ENCODE measurements at regions not wholly inside any gene's neighbourhood (a gene's known extent, or its start where the extent isn't known, plus 50 kb on each side); places are given as distances from the start of the nearest gene placed in this dataset.
"Not testable (repeated sequence)": the region's sequence is repeated elsewhere in the genome, so short reads cannot be mapped to it uniquely, and the experiment has no call there.

GRCh38 chr1:191519519-191519918 lies 638.7 kb upstream of the RGS18 start:
- Histone ChIP-seq H3K27ac (ENCODE audit: low read length) (no peak overlapping the region), H2AFZ (ENCODE audit: low read depth, low read length) (no peak overlapping the region), H3K9ac (ENCODE audit: low read depth, low read length) (no peak overlapping the region), H3K4me2 (ENCODE audit: insufficient read depth, low read length) (no peak overlapping the region), H3K4me3 (ENCODE audit: low read depth in 1 of 2, low read length in 2 of 2) (no peak overlapping the region), H3K79me2 (ENCODE audit: insufficient read depth, low read length) (no peaks in the 10 kb centered on the region), H3K36me3 (ENCODE audit: insufficient read depth, low read length) (no peaks in the 10 kb centered on the region), H3K9me3 (ENCODE audit: insufficient read depth, low read length, severe bottlenecking) (no peaks in the 10 kb centered on the region), H3K27me3 (ENCODE audit: insufficient read depth, low read length, poor library complexity) (no peaks in the 10 kb centered on the region), H3K4me1 (ENCODE audit: insufficient read depth, low read length) (no peaks in the 10 kb centered on the region), H4K20me1 (ENCODE audit: insufficient read depth, low read length) (no peaks in the 10 kb centered on the region)
- TF ChIP-seq EZH2 (IDR thresholded peaks at IDR 0.05; ENCODE audit: borderline replicate concordance, low read depth, low read length, severe bottlenecking) (no peak), CTCF (IDR thresholded peaks at IDR 0.05; ENCODE audit: borderline replicate concordance, extremely low read depth, low read length, poor library complexity, severe bottlenecking) (no peak)
- no peak for ATAC-seq (ENCODE audit: insufficient read depth, low read depth)
- no peak for DNase-seq

GRCh38 chr1:191520345-191520744 lies 637.9 kb upstream of the RGS18 start:
- no peak for DNase-seq
- Histone ChIP-seq H2AFZ (ENCODE audit: low read depth, low read length) (peak overlapping the region; percentile 43), H3K4me1 (ENCODE audit: insufficient read depth, low read length) (no peaks in the 10 kb centered on the region), H3K9ac (ENCODE audit: low read depth, low read length) (no peak overlapping the region), H3K27me3 (ENCODE audit: insufficient read depth, low read length, poor library complexity) (no peaks in the 10 kb centered on the region), H3K36me3 (ENCODE audit: insufficient read depth, low read length) (no peaks in the 10 kb centered on the region), H3K4me2 (ENCODE audit: insufficient read depth, low read length) (no peak overlapping the region), H3K27ac (ENCODE audit: low read length) (no peak overlapping the region), H3K9me3 (ENCODE audit: insufficient read depth, low read length, severe bottlenecking) (no peaks in the 10 kb centered on the region), H4K20me1 (ENCODE audit: insufficient read depth, low read length) (no peaks in the 10 kb centered on the region), H3K4me3 (ENCODE audit: low read depth in 1 of 2, low read length in 2 of 2) (no peak overlapping the region), H3K79me2 (ENCODE audit: insufficient read depth, low read length) (no peaks in the 10 kb centered on the region)
- ATAC-seq (ENCODE audit: insufficient read depth, low read depth), result no peak
- TF ChIP-seq CTCF (IDR thresholded peaks at IDR 0.05; ENCODE audit: borderline replicate concordance, extremely low read depth, low read length, poor library complexity, severe bottlenecking) (no peak), EZH2 (IDR thresholded peaks at IDR 0.05; ENCODE audit: borderline replicate concordance, low read depth, low read length, severe bottlenecking) (no peak)

- H4K20me1 ChIP-seq (ENCODE audit: insufficient read depth, low read length); DNase-seq; H3K4me1 ChIP-seq (ENCODE audit: insufficient read depth, low read length); H3K27ac ChIP-seq (ENCODE audit: low read length); H3K4me2 ChIP-seq (ENCODE audit: insufficient read depth, low read length); H3K4me3 ChIP-seq (ENCODE audit: low read depth in 1 of 2, low read length in 2 of 2); H3K27me3 ChIP-seq (ENCODE audit: insufficient read depth, low read length, poor library complexity); H3K9ac ChIP-seq (ENCODE audit: low read depth, low read length); H3K79me2 ChIP-seq (ENCODE audit: insufficient read depth, low read length); H3K36me3 ChIP-seq (ENCODE audit: insufficient read depth, low read length); ATAC-seq (ENCODE audit: insufficient read depth, low read depth); H2AFZ ChIP-seq (ENCODE audit: low read depth, low read length); H3K9me3 ChIP-seq (ENCODE audit: insufficient read depth, low read length, severe bottlenecking): not testable (repeated sequence)
These were observed 632.3 kb upstream of the RGS18 start for GRCh38 chr1:191525944-191526343.

GRCh38 chr1:191528275-191528674 lies 630.0 kb upstream of the RGS18 start:
- H3K27me3 ChIP-seq (ENCODE audit: insufficient read depth, low read length, poor library complexity), result no peaks in the 10 kb centered on the region
- H3K9me3 ChIP-seq (ENCODE audit: insufficient read depth, low read length, severe bottlenecking), result no peaks in the 10 kb centered on the region
- H3K27ac ChIP-seq (ENCODE audit: low read length), result no peak overlapping the region
- no peak overlapping the region for H3K4me2 ChIP-seq (ENCODE audit: insufficient read depth, low read length)
- ATAC-seq (ENCODE audit: insufficient read depth, low read depth) (no peak), DNase-seq (no peak)
- no peak overlapping the region for H3K4me3 ChIP-seq (ENCODE audit: low read depth in 1 of 2, low read length in 2 of 2)
- H3K79me2 ChIP-seq (ENCODE audit: insufficient read depth, low read length), result no peaks in the 10 kb centered on the region
- no peaks in the 10 kb centered on the region for H4K20me1 ChIP-seq (ENCODE audit: insufficient read depth, low read length)
- no peaks in the 10 kb centered on the region for H3K4me1 ChIP-seq (ENCODE audit: insufficient read depth, low read length)
- no peaks in the 10 kb centered on the region for H3K36me3 ChIP-seq (ENCODE audit: insufficient read depth, low read length)
- H3K9ac ChIP-seq (ENCODE audit: low read depth, low read length), result no peak overlapping the region
- H2AFZ ChIP-seq (ENCODE audit: low read depth, low read length), result no peak overlapping the region
- TF ChIP-seq EZH2 (IDR thresholded peaks at IDR 0.05; ENCODE audit: borderline replicate concordance, low read depth, low read length, severe bottlenecking) (no peak), CTCF (IDR thresholded peaks at IDR 0.05; ENCODE audit: borderline replicate concordance, extremely low read depth, low read length, poor library complexity, severe bottlenecking) (no peak)
